Calu3 (cell line): ENCODE measurements at regions not wholly inside any gene's neighbourhood (a gene's known extent, or its start where the extent isn't known, plus 50 kb on each side); places are given as distances from the start of the nearest gene placed in this dataset.
A peak's percentile ranks its signal among the peaks of the same experiment; 100 is the strongest.

Experiments
- BruUV-seq: library from RNA; stranded (reverse); fragments of 400-500 nt; replicated peaks from 2 replicates; lab custom pipeline; 2021; lab: Mats Ljungman, UMichigan
- CTCF ChIA-PET: fragments of 300-600 bp; sonication (Branson Sonifier 250); formaldehyde crosslinking; loops from one replicate; lab custom pipeline; 2022; ENCODE audit warnings: antibody characterized with exemption; lab: Charles Lee
- DNase-seq: peaks from one replicate; pipeline ENCODE4 v3.0.0; 2022
- H3K27ac Mint-ChIP-seq: one replicate; pipeline ENCODE4 v1.8.0; 2022; ENCODE audit warnings: mixed read lengths; ENCODE audit not compliant: unreplicated experiment
- H3K27me3 Mint-ChIP-seq: one replicate; pipeline ENCODE4 v1.8.0; 2022; ENCODE audit warnings: mixed read lengths; ENCODE audit not compliant: unreplicated experiment
- H3K36me3 Mint-ChIP-seq: one replicate; pipeline ENCODE4 v1.8.0; 2022; ENCODE audit warnings: mild to moderate bottlenecking, moderate library complexity, mixed read lengths; ENCODE audit not compliant: insufficient read depth, unreplicated experiment
- H3K4me1 Mint-ChIP-seq: one replicate; pipeline ENCODE4 v1.8.0; 2022; ENCODE audit warnings: mild to moderate bottlenecking, low read depth, mixed read lengths; ENCODE audit not compliant: unreplicated experiment
- H3K4me3 Mint-ChIP-seq: one replicate; pipeline ENCODE4 v1.8.0; 2022; ENCODE audit warnings: mild to moderate bottlenecking, low read depth, moderate library complexity, mixed read lengths; ENCODE audit not compliant: unreplicated experiment
- H3K9me3 Mint-ChIP-seq: one replicate; pipeline ENCODE4 v1.8.0; 2022; ENCODE audit warnings: low read depth, mixed read lengths; ENCODE audit not compliant: unreplicated experiment
- CTCF ChIP-seq: fragments of 200-600 bp; IDR thresholded peaks from one replicate; pipeline ENCODE4 v1.8.0; 2022; ENCODE audit warnings: antibody characterized with exemption; ENCODE audit not compliant: unreplicated experiment
- intact Hi-C: fragments of 100-400 bp; cut with micrococcal nuclease; formaldehyde crosslinking; loops from one replicate; pipeline ENCODE4 v1.10.0; 2022; ENCODE audit not compliant: unreplicated experiment

- no peaks in the 10 kb centered on the region for H3K27me3 Mint-ChIP-seq
- no peak for DNase-seq
- no peaks in the 10 kb centered on the region for H3K36me3 Mint-ChIP-seq
- no peaks in the 10 kb centered on the region for H3K9me3 Mint-ChIP-seq
- no TSS peak for BruUV-seq
- H3K4me1 Mint-ChIP-seq: peaks cover 16% of the 10 kb centered on the region
- CTCF ChIA-PET: no interaction called here
- H3K4me3 Mint-ChIP-seq: no peak overlapping the region
- intact Hi-C loops: no loop called here
- TF ChIP-seq CTCF: no peak
- H3K27ac Mint-ChIP-seq: no peak overlapping the region
These were observed 118.7 kb downstream of the RPS12 start for GRCh38 chr6:132933090-132933489.

GRCh38 chr6:132934496-132934895 is 120.1 kb downstream of the RPS12 start:
- CTCF ChIA-PET: interaction anchor here (0.5 kb wide), 1 partner anchor 453 kb away, joined by 4 read pairs; no protein-coding TSS in a partner anchor
- no peak for DNase-seq
- intact Hi-C loops: no loop called here
- H3K4me3 Mint-ChIP-seq: no peak overlapping the region
- no peaks in the 10 kb centered on the region for H3K27me3 Mint-ChIP-seq
- H3K27ac Mint-ChIP-seq: no peak overlapping the region
- peaks cover 16% of the 10 kb centered on the region for H3K4me1 Mint-ChIP-seq
- H3K36me3 Mint-ChIP-seq: no peaks in the 10 kb centered on the region
- BruUV-seq: no TSS peak
- no peak for TF ChIP-seq CTCF
- H3K9me3 Mint-ChIP-seq: peaks cover 4% of the 10 kb centered on the region

GRCh38 chr6:132936646-132937045 is 122.3 kb downstream of the RPS12 start:
- no peak overlapping the region for H3K4me3 Mint-ChIP-seq
- H3K4me1 Mint-ChIP-seq: peaks cover 12% of the 10 kb centered on the region
- no peak for DNase-seq
- intact Hi-C loops: loop anchor here (1.0 to 2.0 kb wide), 3 partner anchors 24 to 616 kb away; no protein-coding TSS in a partner anchor
- BruUV-seq: no TSS peak
- CTCF ChIA-PET: no interaction called here
- no peaks in the 10 kb centered on the region for H3K27me3 Mint-ChIP-seq
- peaks cover 4% of the 10 kb centered on the region for H3K9me3 Mint-ChIP-seq
- no peak for TF ChIP-seq CTCF
- H3K36me3 Mint-ChIP-seq: no peaks in the 10 kb centered on the region
- H3K27ac Mint-ChIP-seq: no peak overlapping the region

- H3K9me3 Mint-ChIP-seq: peaks cover 4% of the 10 kb centered on the region
- H3K27me3 Mint-ChIP-seq: no peaks in the 10 kb centered on the region
- peaks cover 8% of the 10 kb centered on the region for H3K4me1 Mint-ChIP-seq
- CTCF ChIA-PET: interaction anchor here (0.5 to 1.2 kb wide), 8 partner anchors 14 to 615 kb away, joined by 3 to 6 read pairs (median 3); no protein-coding TSS in a partner anchor
- no peak overlapping the region for H3K27ac Mint-ChIP-seq
- H3K36me3 Mint-ChIP-seq: no peaks in the 10 kb centered on the region
- DNase-seq: peak; percentile 80
- BruUV-seq: no TSS peak
- intact Hi-C loops: loop anchor here (1.0 to 2.0 kb wide), 3 partner anchors 23 to 615 kb away; no protein-coding TSS in a partner anchor
- peak overlapping the region; percentile 48 for H3K4me3 Mint-ChIP-seq
- peak; percentile 58 for TF ChIP-seq CTCF
These were observed 123.1 kb downstream of the RPS12 start for GRCh38 chr6:132937466-132937906.
